HEK293T (cell line): ENCODE measurements at regions not wholly inside any gene's neighbourhood (a gene's known extent, or its start where the extent isn't known, plus 50 kb on each side); places are given as distances from the start of the nearest gene placed in this dataset.

Experiments used
- CTCF ChIA-PET: fragments of 350-600 bp; formaldehyde crosslinking; extraction: SDS; loops from one replicate; lab custom pipeline; 2021; ENCODE audit warnings: antibody characterized with exemption, inconsistent platforms; lab: Yijun Ruan, JAX
- POLR2A ChIA-PET: fragments of 350-600 bp; formaldehyde crosslinking; extraction: SDS; loops from one replicate; lab custom pipeline; 2020; ENCODE audit warnings: antibody characterized with exemption, inconsistent platforms; lab: Yijun Ruan, JAX
- DNase-seq: peaks from one replicate; pipeline ENCODE4 v3.0.0; 2012; ENCODE audit warnings: mixed read lengths; ENCODE audit errors: extremely low spot score
- ARNT ChIP-seq: fragments of 450-650 bp; IDR thresholded peaks from 2 replicates; pipeline ENCODE4 v1.6.1; 2017; ENCODE audit warnings: mild to moderate bottlenecking
- BHLHE40 ChIP-seq: fragments of 450-650 bp; IDR thresholded peaks from 2 replicates; pipeline ENCODE4 v1.6.1; 2016; ENCODE audit warnings: mild to moderate bottlenecking, moderate library complexity, borderline replicate concordance
- CTBP1 ChIP-seq: fragments of 450-650 bp; IDR thresholded peaks from 2 replicates; pipeline ENCODE4 v1.6.1; 2016; ENCODE audit warnings: borderline replicate concordance
- ELF4 ChIP-seq: fragments of 450-650 bp; IDR thresholded peaks from 2 replicates; pipeline ENCODE4 v1.6.1; 2017; ENCODE audit warnings: antibody characterized with exemption
- FOXA1 ChIP-seq: fragments of 450-650 bp; IDR thresholded peaks from 2 replicates; pipeline ENCODE4 v1.6.1; 2016; ENCODE audit warnings: mild to moderate bottlenecking
- FOXK2 ChIP-seq: fragments of 450-650 bp; IDR thresholded peaks from 2 replicates; pipeline ENCODE4 v1.6.1; 2016; ENCODE audit warnings: mild to moderate bottlenecking
- FOXM1 ChIP-seq: fragments of 450-650 bp; IDR thresholded peaks from 2 replicates; pipeline ENCODE4 v1.6.1; 2017; ENCODE audit warnings: mild to moderate bottlenecking, borderline replicate concordance
- HDGF ChIP-seq: fragments of 450-650 bp; IDR thresholded peaks from 2 replicates; pipeline ENCODE4 v1.6.1; 2017; ENCODE audit warnings: antibody characterized with exemption, borderline replicate concordance
- L3MBTL2 ChIP-seq: fragments of 450-650 bp; conservative IDR thresholded peaks from 2 replicates; pipeline ENCODE4 v1.6.1; 2016; ENCODE audit warnings: mild to moderate bottlenecking
- LEF1 ChIP-seq: fragments of 450-650 bp; IDR thresholded peaks from 2 replicates; pipeline ENCODE4 v1.6.1; 2017; ENCODE audit warnings: mild to moderate bottlenecking, borderline replicate concordance
- NFRKB ChIP-seq: fragments of 450-650 bp; IDR thresholded peaks from 2 replicates; pipeline ENCODE4 v1.6.1; 2016; ENCODE audit warnings: mild to moderate bottlenecking, moderate library complexity
- PKNOX1 ChIP-seq: fragments of 450-650 bp; IDR thresholded peaks from 2 replicates; pipeline ENCODE4 v1.6.1; 2016
- SP1 ChIP-seq: fragments of 450-650 bp; IDR thresholded peaks from 2 replicates; pipeline ENCODE4 v1.6.1; 2017
- SUZ12 ChIP-seq: fragments of 450-650 bp; IDR thresholded peaks from 2 replicates; pipeline ENCODE4 v1.6.1; 2016; ENCODE audit warnings: mild to moderate bottlenecking
- TARDBP ChIP-seq: fragments of 450-650 bp; IDR thresholded peaks from 2 replicates; pipeline ENCODE4 v1.6.1; 2016
- ZNF384 ChIP-seq: fragments of 450-650 bp; IDR thresholded peaks from 2 replicates; pipeline ENCODE4 v1.6.1; 2016

GRCh38 chr1:184310157-184310819 is 76.5 kb upstream of the C1orf21 start:
- TF ChIP-seq CTBP1 (no peak), NFRKB (no peak), SUZ12 (no peak), ELF4 (no peak), ARNT (no peak), SP1 (no peak), ZNF384 (no peak), BHLHE40 (no peak), FOXM1 (no peak), PKNOX1 (no peak), HDGF (no peak), L3MBTL2 (no peak), LEF1 (no peak), FOXA1 (no peak), TARDBP (no peak), FOXK2 (no peak)
- CTCF ChIA-PET, result no interaction called here
- POLR2A ChIA-PET, result no interaction called here
- no peak for DNase-seq

GRCh38 chr1:184311580-184311979 is 75.2 kb upstream of the C1orf21 start:
- CTCF ChIA-PET, result no interaction called here
- no peak for DNase-seq
- POLR2A ChIA-PET, result no interaction called here
- TF ChIP-seq ZNF384, result no peak
- TF ChIP-seq LEF1, result no peak
- no peak for TF ChIP-seq CTBP1
- TF ChIP-seq ELF4, result no peak
- no peak for TF ChIP-seq L3MBTL2
- TF ChIP-seq FOXA1, result no peak
- no peak for TF ChIP-seq ARNT
- no peak for TF ChIP-seq SUZ12
- no peak for TF ChIP-seq FOXM1
- TF ChIP-seq FOXK2, result no peak

GRCh38 chr1:184315254-184315653 is 71.6 kb upstream of the C1orf21 start:
- no peak for DNase-seq

GRCh38 chr1:184319879-184320278 is 67.0 kb upstream of the C1orf21 start:
- ChIA-PET CTCF (no interaction called here), POLR2A (no interaction called here)
- TF ChIP-seq SP1, result no peak
- no peak for TF ChIP-seq FOXA1
- TF ChIP-seq NFRKB, result no peak
- no peak for TF ChIP-seq LEF1
- TF ChIP-seq L3MBTL2, result no peak
- TF ChIP-seq SUZ12, result no peak
- no peak for TF ChIP-seq PKNOX1
- TF ChIP-seq FOXK2, result no peak
- TF ChIP-seq FOXM1, result no peak
- TF ChIP-seq TARDBP, result no peak
- no peak for DNase-seq

More at GRCh38 chr1:184315254-184315653, 71.6 kb upstream of the C1orf21 start:
- CTCF ChIA-PET, result no interaction called here
- POLR2A ChIA-PET, result no interaction called here
- TF ChIP-seq NFRKB (no peak), CTBP1 (no peak), ZNF384 (no peak), SUZ12 (no peak), ELF4 (no peak), L3MBTL2 (no peak), FOXK2 (no peak), TARDBP (no peak)

GRCh38 chr1:184322253-184322652 is 64.6 kb upstream of the C1orf21 start:
- CTCF ChIA-PET, result no interaction called here
- TF ChIP-seq CTBP1, result no peak
- no peak for TF ChIP-seq FOXA1
- TF ChIP-seq ELF4, result no peak
- no peak for TF ChIP-seq L3MBTL2
- TF ChIP-seq SUZ12, result no peak
- no peak for TF ChIP-seq ZNF384
- no peak for TF ChIP-seq LEF1
- no peak for TF ChIP-seq TARDBP
- no peak for TF ChIP-seq FOXK2
- no peak for TF ChIP-seq NFRKB
- no peak for TF ChIP-seq HDGF
- no peak for TF ChIP-seq PKNOX1
- TF ChIP-seq BHLHE40, result no peak
- no peak for TF ChIP-seq SP1
- TF ChIP-seq ARNT, result no peak
- no peak for DNase-seq
- POLR2A ChIA-PET, result no interaction called here

GRCh38 chr1:184324972-184325371 is 61.9 kb upstream of the C1orf21 start:
- TF ChIP-seq L3MBTL2 (no peak), CTBP1 (no peak), FOXM1 (no peak), SP1 (no peak), FOXK2 (no peak), PKNOX1 (no peak), FOXA1 (no peak), HDGF (no peak), SUZ12 (no peak), ELF4 (no peak), NFRKB (no peak)
- no peak for DNase-seq
- ChIA-PET POLR2A (no interaction called here), CTCF (interaction anchor here (0.7 kb wide), 1 partner anchor 84 kb away, joined by 3 read pairs; no protein-coding TSS in a partner anchor)
